IMR-90 (cell line): ENCODE measurements at regions not wholly inside any gene's neighbourhood (a gene's known extent, or its start where the extent isn't known, plus 50 kb on each side); places are given as distances from the start of the nearest gene placed in this dataset.

Experiments
- CEBPB ChIP-seq: IDR thresholded peaks from 2 replicates; pipeline ENCODE4 v1.6.1; 2012; ENCODE audit warnings: low read depth, low read length, improper control_type of control experiment
- CTCF ChIP-seq: conservative IDR thresholded peaks from 2 replicates; pipeline ENCODE4 v1.5.1; 2012; ENCODE audit warnings: mild to moderate bottlenecking, low read depth, low read length, improper control_type of control experiment
- FOS ChIP-seq: fragments of 150-350 bp; IDR thresholded peaks from 2 replicates; pipeline ENCODE4 v1.6.1; 2016; ENCODE audit warnings: low read depth, low read length
- MXI1 ChIP-seq: IDR thresholded peaks from 2 replicates; pipeline ENCODE4 v1.6.1; 2012; ENCODE audit warnings: low read depth, mild to moderate bottlenecking, low read length, moderate library complexity, borderline replicate concordance
- NFE2L2 ChIP-seq: fragments of 150-350 bp; IDR thresholded peaks from 2 replicates; pipeline ENCODE4 v1.6.1; 2016; ENCODE audit warnings: low read depth, mild to moderate bottlenecking, low read length
- POLR2A ChIP-seq: IDR thresholded peaks from 2 replicates; pipeline ENCODE4 v1.6.1; 2012; ENCODE audit warnings: mild to moderate bottlenecking, low read depth, low read length
- RAD21 ChIP-seq: IDR thresholded peaks from 2 replicates; pipeline ENCODE4 v1.6.1; 2012; ENCODE audit warnings: low read length, improper control_type of control experiment
- RCOR1 ChIP-seq: IDR thresholded peaks from 2 replicates; pipeline ENCODE4 v1.6.1; 2012; ENCODE audit warnings: mild to moderate bottlenecking, low read length, improper control_type of control experiment; ENCODE audit not compliant: insufficient replicate concordance
- RFX5 ChIP-seq: IDR thresholded peaks from 2 replicates; pipeline ENCODE4 v1.8.0; 2012; ENCODE audit warnings: low read depth, mild to moderate bottlenecking, low read length, moderate library complexity
- SMC3 ChIP-seq: fragments of 150-350 bp; IDR thresholded peaks from 2 replicates; pipeline ENCODE4 v1.6.1; 2016; ENCODE audit warnings: low read depth, mild to moderate bottlenecking, antibody characterized with exemption, low read length, moderate library complexity
- USF2 ChIP-seq: fragments of 150-350 bp; IDR thresholded peaks from 2 replicates; pipeline ENCODE4 v1.6.1; 2017; ENCODE audit warnings: mild to moderate bottlenecking, antibody characterized with exemption, low read length, low read depth

- TF ChIP-seq RCOR1, result no peak
- TF ChIP-seq CTCF, result no peak
- no peak for TF ChIP-seq NFE2L2
- TF ChIP-seq POLR2A, result no peak
- no peak for TF ChIP-seq RAD21
- TF ChIP-seq CEBPB, result no peak
- no peak for TF ChIP-seq RFX5
- TF ChIP-seq USF2, result no peak
- no peak for TF ChIP-seq FOS
- TF ChIP-seq MXI1, result no peak
- no peak for TF ChIP-seq SMC3
Observed at GRCh38 chr2:226088366-226088674, 688.8 kb downstream of the NYAP2 start.
